ENCODE measurements at regions not wholly inside any gene's neighbourhood (a gene's known extent, or its start where the extent isn't known, plus 50 kb on each side); places are given as distances from the start of the nearest gene placed in this dataset.

- TF ChIP-seq CTCF (conservative IDR thresholded peaks at IDR 0.05) (no peak), ZFX (IDR thresholded peaks at IDR 0.05) (no peak)
These were observed 291.9 kb upstream of the HTR2A start for GRCh38 chr13:47188802-47189201.

All from C4-2B (cell line).